ENCODE measurements at regions not wholly inside any gene's neighbourhood (a gene's known extent, or its start where the extent isn't known, plus 50 kb on each side); places are given as distances from the start of the nearest gene placed in this dataset.
"Not testable (repeated sequence)": the region's sequence is repeated elsewhere in the genome, so short reads cannot be mapped to it uniquely, and the experiment has no call there.

DNA sequence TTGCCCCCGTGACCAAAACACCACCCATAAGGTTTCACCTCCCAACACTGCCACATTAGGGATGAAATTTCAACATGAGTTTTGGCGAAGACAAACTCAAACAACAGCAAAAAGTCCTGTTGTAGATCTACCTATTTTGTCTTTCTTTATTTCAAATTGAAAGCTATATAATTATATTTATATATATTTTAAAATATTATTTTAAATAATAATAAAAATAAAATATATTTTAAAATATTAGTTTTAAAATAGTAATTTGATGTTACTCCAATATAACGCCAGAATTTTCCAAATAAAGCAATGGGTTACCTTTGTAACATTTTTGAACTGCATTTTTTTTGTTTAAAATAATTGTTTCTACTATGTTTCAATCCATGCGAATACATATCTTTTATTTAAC lies 263.5 kb upstream of the USP25 start:
- TF ChIP-seq, protein P1, sequence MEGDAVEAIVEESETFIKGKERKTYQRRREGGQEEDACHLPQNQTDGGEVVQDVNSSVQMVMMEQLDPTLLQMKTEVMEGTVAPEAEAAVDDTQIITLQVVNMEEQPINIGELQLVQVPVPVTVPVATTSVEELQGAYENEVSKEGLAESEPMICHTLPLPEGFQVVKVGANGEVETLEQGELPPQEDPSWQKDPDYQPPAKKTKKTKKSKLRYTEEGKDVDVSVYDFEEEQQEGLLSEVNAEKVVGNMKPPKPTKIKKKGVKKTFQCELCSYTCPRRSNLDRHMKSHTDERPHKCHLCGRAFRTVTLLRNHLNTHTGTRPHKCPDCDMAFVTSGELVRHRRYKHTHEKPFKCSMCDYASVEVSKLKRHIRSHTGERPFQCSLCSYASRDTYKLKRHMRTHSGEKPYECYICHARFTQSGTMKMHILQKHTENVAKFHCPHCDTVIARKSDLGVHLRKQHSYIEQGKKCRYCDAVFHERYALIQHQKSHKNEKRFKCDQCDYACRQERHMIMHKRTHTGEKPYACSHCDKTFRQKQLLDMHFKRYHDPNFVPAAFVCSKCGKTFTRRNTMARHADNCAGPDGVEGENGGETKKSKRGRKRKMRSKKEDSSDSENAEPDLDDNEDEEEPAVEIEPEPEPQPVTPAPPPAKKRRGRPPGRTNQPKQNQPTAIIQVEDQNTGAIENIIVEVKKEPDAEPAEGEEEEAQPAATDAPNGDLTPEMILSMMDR (IDR thresholded peaks at IDR 0.05; ENCODE audit: control extremely low read depth, extremely low read depth): no peak
- H3K4me3 ChIP-seq: no peak overlapping the region
- no peak overlapping the region for H3K9ac ChIP-seq (ENCODE audit: insufficient read depth in 1 of 2, low read length in 2 of 2)
- peaks cover 0 to 4% (median 0%) of the 10 kb centered on the region in 5 donors for H3K4me1 ChIP-seq (ENCODE audit: control insufficient read depth in 5 of 5, insufficient read depth in 5 of 5, low read length in 5 of 5)
- no peak overlapping the region for H3K27ac ChIP-seq (ENCODE audit: low read depth in 1 of 2, low read length in 1 of 2)
- no peak for ATAC-seq (ENCODE audit: insufficient read depth, low FRiP score)
- H3K9me3 ChIP-seq (ENCODE audit: control insufficient read depth in 4 of 4, insufficient read depth in 3 of 4, low read length in 3 of 4): peaks cover 0 to 1% (median 0%) of the 10 kb centered on the region in 4 donors
- WGBS, 2 donors: 93 to 94% methylated on average over 4 of the region's 4 CpGs
- no peak for DNase-seq
- H3K36me3 ChIP-seq (ENCODE audit: control insufficient read depth in 4 of 4, insufficient read depth in 4 of 4, low read length in 4 of 4): no peaks in the 10 kb centered on the region
- H3K27me3 ChIP-seq (ENCODE audit: control insufficient read depth in 3 of 3, insufficient read depth in 3 of 3, low read length in 2 of 3): no peaks in the 10 kb centered on the region

DNA sequence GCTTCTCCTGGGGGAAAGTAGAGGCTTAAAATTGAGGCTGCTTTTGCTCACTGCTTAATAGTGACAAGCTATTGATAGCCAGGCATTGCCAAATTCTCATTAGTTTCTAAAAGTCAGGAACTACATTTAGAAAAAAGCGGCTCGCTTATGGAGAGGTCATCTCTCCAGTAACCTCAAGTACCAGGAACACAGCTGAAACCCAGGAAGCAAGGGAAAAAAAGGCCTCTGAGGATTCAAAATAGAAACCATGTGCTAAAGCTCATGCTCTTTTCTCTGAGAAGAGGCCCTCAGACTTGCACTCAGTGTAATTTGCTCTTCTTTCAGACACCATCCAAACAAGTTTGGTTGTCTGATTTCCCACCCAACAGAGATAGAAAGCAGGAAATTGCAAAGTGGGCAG lies 261.4 kb upstream of the USP25 start:
- no peaks in the 10 kb centered on the region for H3K9me3 ChIP-seq (ENCODE audit: control insufficient read depth in 4 of 4, insufficient read depth in 3 of 4, low read length in 3 of 4)
- no peaks in the 10 kb centered on the region for H3K27me3 ChIP-seq (ENCODE audit: control insufficient read depth in 3 of 3, insufficient read depth in 3 of 3, low read length in 2 of 3)
- no peak for ATAC-seq (ENCODE audit: insufficient read depth, low FRiP score)
- no peak for DNase-seq
- TF ChIP-seq, protein P1 (IDR thresholded peaks at IDR 0.05; ENCODE audit: control extremely low read depth, extremely low read depth): no peak
- H3K36me3 ChIP-seq (ENCODE audit: control insufficient read depth in 4 of 4, insufficient read depth in 4 of 4, low read length in 4 of 4): no peaks in the 10 kb centered on the region
- no peak overlapping the region for H3K4me3 ChIP-seq
- H3K9ac ChIP-seq (ENCODE audit: insufficient read depth in 1 of 2, low read length in 2 of 2): no peak overlapping the region
- no peak overlapping the region for H3K27ac ChIP-seq (ENCODE audit: low read depth in 1 of 2, low read length in 1 of 2)
- WGBS, 2 donors: 60 to 87% methylated on average over 2 of the region's 2 CpGs
- H3K4me1 ChIP-seq (ENCODE audit: control insufficient read depth in 5 of 5, insufficient read depth in 5 of 5, low read length in 5 of 5): peaks cover 0 to 4% (median 0%) of the 10 kb centered on the region in 5 donors

DNA sequence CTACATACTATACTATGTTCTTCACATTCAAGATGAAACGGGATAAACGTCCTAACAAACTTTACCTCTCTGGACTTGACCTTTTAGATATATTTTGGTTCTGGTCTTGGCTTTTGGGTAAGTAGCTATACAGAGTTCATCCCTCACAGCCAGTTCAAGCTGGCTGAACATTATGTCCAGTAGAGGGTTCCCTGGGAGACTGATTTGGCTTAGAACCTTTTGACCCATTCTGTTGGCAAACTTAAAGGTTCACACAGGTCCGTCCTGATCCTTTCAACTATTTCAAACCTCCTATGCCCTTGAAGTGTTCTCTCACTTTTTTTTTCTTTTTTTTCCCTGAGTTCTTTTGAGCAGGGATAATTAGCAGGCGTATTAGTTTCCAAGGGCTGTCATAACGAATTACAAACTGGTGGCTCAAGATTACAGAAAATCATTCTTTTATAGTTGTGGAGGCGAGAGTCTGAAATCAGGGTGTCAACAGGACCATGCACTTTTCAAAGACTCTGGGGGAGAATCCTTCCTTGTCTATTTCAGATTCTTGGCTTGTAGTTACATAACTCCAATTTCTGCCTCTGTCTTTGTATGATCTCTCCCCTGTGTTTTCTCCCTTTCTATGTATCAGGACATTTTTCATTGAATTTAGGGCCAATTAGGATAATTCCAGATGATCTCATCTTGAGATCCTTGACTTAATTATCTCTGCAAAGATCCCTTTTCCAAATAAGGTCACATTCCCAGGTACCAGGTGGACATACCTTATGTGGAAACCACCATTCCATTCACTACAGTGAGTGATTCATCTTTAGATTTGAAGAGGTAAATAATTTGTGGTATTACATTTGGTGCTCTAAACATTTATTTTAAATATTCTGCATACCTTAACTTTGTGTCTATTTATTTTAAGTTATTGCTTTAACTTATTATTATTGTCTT lies 257.4 kb upstream of the USP25 start:
- no peaks in the 10 kb centered on the region for H3K27me3 ChIP-seq (ENCODE audit: control insufficient read depth in 3 of 3, insufficient read depth in 3 of 3, low read length in 2 of 3)
- ATAC-seq (ENCODE audit: insufficient read depth, low FRiP score): no peak
- DNase-seq: no peak
- no peak overlapping the region for H3K4me3 ChIP-seq
- no peaks in the 10 kb centered on the region for H3K36me3 ChIP-seq (ENCODE audit: control insufficient read depth in 4 of 4, insufficient read depth in 4 of 4, low read length in 4 of 4)
- H3K27ac ChIP-seq (ENCODE audit: low read depth in 1 of 2, low read length in 1 of 2): no peak overlapping the region
- TF ChIP-seq, protein P1 (IDR thresholded peaks at IDR 0.05; ENCODE audit: control extremely low read depth, extremely low read depth): no peak
- H3K9ac ChIP-seq (ENCODE audit: insufficient read depth in 1 of 2, low read length in 2 of 2): no peak overlapping the region
- H3K4me1 ChIP-seq (ENCODE audit: control insufficient read depth in 5 of 5, insufficient read depth in 5 of 5, low read length in 5 of 5): peaks cover 0 to 4% (median 0%) of the 10 kb centered on the region in 5 donors
- WGBS, 2 donors: 90 to 92% methylated on average over 6 of the region's 6 CpGs
- H3K9me3 ChIP-seq (ENCODE audit: control insufficient read depth in 4 of 4, insufficient read depth in 3 of 4, low read length in 3 of 4): no peaks in the 10 kb centered on the region

DNA sequence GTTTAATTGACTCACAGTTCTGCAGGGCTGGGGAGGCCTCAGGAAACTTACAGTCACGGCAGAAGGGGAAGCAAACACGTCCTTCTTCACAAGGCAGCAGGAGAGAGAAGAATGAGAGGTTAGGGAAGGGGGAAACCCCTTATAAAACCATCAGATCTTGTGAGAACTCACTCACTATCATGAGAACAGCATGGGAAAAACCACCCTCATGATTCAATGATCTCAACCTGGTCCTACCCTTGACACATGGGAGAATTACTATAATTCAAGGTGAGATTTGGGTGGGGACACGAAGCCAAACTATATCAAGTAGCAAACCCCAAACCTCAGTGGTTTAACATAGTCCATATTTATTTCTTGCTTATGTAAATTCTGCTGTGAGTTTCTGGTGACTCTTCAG lies 252.0 kb upstream of the USP25 start:
- WGBS, 2 donors: 83 to 86% methylated on average over 3 of the region's 3 CpGs
- not testable (repeated sequence) for H3K36me3 ChIP-seq (ENCODE audit: control insufficient read depth in 4 of 4, insufficient read depth in 4 of 4, low read length in 4 of 4); H3K27ac ChIP-seq (ENCODE audit: low read depth in 1 of 2, low read length in 1 of 2); H3K4me3 ChIP-seq; H3K27me3 ChIP-seq (ENCODE audit: control insufficient read depth in 3 of 3, insufficient read depth in 3 of 3, low read length in 2 of 3); ATAC-seq (ENCODE audit: insufficient read depth, low FRiP score); H3K9me3 ChIP-seq (ENCODE audit: control insufficient read depth in 4 of 4, insufficient read depth in 3 of 4, low read length in 3 of 4); H3K9ac ChIP-seq (ENCODE audit: insufficient read depth in 1 of 2, low read length in 2 of 2); H3K4me1 ChIP-seq (ENCODE audit: control insufficient read depth in 5 of 5, insufficient read depth in 5 of 5, low read length in 5 of 5); DNase-seq

All from lung (tissue), 11 donors.